Mucosa of rectum (tissue), 2 donors: ENCODE measurements at regions not wholly inside any gene's neighbourhood (a gene's known extent, or its start where the extent isn't known, plus 50 kb on each side); places are given as distances from the start of the nearest gene placed in this dataset.

Experiments
- H3K27ac ChIP-seq, 2 donors: one replicate each; pipeline ENCODE4 v1.7.0; 2013; ENCODE audit warnings: inconsistent platforms in 2 of 2, low read depth in 2 of 2, low read length in 2 of 2
- H3K27me3 ChIP-seq, 2 donors: one replicate each; pipeline ENCODE4 v1.7.0; 2013; ENCODE audit warnings: low read length in 2 of 2; ENCODE audit not compliant: control insufficient read depth in 2 of 2, insufficient read depth in 2 of 2
- H3K36me3 ChIP-seq, 2 donors: one replicate each; pipeline ENCODE4 v1.7.0; 2013; ENCODE audit warnings: low read length in 2 of 2; ENCODE audit not compliant: control insufficient read depth in 2 of 2, insufficient read depth in 2 of 2
- H3K4me1 ChIP-seq, 2 donors: one replicate each; pipeline ENCODE4 v1.7.0; 2013; ENCODE audit warnings: low read length in 2 of 2, mild to moderate bottlenecking in 1 of 2; ENCODE audit not compliant: control insufficient read depth in 2 of 2, insufficient read depth in 2 of 2
- H3K4me3 ChIP-seq, 2 donors: one replicate each; pipeline ENCODE4 v1.7.0; 2013; ENCODE audit warnings: low read length in 2 of 2
- H3K9ac ChIP-seq, 2 donors: one replicate each; pipeline ENCODE4 v1.7.0; 2013; ENCODE audit warnings: low read length in 2 of 2, low read depth in 1 of 2, mild to moderate bottlenecking in 1 of 2
- H3K9me3 ChIP-seq, 2 donors: one replicate each; pipeline ENCODE4 v1.7.0; 2013; ENCODE audit warnings: low read length in 2 of 2; ENCODE audit not compliant: control insufficient read depth in 2 of 2
- donor health status: healthy.
- donor health status: Normal muscosa, but diverticular disease.

DNA sequence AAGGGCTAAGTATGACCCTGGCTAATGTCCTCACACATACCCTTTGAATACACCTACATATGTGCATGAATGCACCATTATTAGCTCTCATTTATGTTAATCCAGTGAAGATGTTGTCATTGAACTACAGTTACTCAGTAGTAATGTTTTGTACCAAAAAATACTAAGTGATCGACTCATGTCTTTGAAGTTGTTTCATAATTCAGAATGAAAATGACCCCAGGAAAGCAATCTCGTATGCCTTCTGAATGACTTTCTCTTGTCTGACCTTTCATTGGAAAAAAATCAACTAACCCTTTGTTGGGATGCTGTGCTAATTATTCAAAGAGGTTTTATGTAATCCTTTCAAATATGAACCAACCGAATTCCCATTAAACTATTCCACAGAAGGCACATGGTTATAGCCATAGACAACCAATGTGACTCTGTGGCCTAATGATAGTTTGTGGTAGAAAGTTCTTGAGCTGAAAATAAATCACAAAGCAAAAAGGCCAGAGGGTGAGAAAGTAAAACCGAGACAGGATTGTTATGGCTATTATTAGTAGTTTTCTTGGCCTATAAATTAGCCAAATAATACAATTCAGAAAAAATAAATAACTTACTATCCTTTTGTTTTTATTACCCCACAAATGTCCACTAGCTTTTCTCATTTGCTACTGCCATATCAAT is 86.8 kb upstream of the STARD13 start:
- H3K36me3 ChIP-seq = no peaks in the 10 kb centered on the region
- H3K9me3 ChIP-seq = no peaks in the 10 kb centered on the region
- H3K27ac ChIP-seq = no peak overlapping the region
- no peaks in the 10 kb centered on the region for H3K27me3 ChIP-seq
- H3K4me3 ChIP-seq = no peak overlapping the region
- no peaks in the 10 kb centered on the region for H3K4me1 ChIP-seq
- H3K9ac ChIP-seq = no peak overlapping the region

DNA sequence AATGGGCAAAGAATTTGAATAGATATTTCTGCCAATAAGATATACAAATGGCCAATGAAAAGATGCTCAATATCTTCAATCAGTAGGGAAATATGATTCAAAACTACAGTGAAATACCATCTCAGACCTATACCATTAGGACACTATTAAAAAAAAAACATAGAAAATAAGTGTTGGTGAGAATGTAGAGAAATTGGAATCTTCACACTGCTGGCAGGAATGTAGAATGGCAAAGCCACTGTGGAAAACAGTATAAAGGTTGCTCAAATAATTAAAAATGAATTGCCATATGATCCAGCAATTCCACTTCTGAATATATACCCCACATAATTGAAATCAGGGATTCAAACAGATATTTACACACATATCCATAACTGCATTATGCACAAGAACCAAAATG is 88.1 kb upstream of the STARD13 start:
- Histone ChIP-seq H3K9me3 (no peaks in the 10 kb centered on the region), H3K27ac (no peak overlapping the region), H3K4me1 (no peaks in the 10 kb centered on the region), H3K27me3 (no peaks in the 10 kb centered on the region), H3K9ac (no peak overlapping the region), H3K36me3 (no peaks in the 10 kb centered on the region), H3K4me3 (no peak overlapping the region)

DNA sequence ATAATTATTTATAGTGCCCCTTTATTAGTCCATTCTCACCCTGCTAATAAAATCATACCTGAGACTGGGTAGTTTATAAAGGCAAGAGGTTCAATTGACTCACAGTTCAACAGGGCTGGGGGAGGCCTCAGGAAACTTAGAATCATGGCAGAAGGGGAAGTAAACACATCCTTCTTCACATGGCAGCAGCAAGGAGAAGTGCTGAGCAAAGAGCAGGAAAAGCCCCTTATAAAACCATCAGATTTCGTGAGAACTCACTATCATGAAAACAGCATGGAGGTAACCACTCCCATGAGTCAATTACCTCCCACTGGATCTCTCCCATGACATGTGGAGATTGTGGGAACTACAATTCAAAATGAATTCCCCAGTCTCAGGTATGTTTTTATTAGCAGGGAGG is 89.9 kb upstream of the STARD13 start:
- no peaks in the 10 kb centered on the region for H3K4me1 ChIP-seq
- H3K9ac ChIP-seq = no peak overlapping the region
- no peaks in the 10 kb centered on the region for H3K27me3 ChIP-seq
- no peaks in the 10 kb centered on the region for H3K9me3 ChIP-seq
- H3K4me3 ChIP-seq = no peak overlapping the region
- no peaks in the 10 kb centered on the region for H3K36me3 ChIP-seq
- no peak overlapping the region for H3K27ac ChIP-seq

DNA sequence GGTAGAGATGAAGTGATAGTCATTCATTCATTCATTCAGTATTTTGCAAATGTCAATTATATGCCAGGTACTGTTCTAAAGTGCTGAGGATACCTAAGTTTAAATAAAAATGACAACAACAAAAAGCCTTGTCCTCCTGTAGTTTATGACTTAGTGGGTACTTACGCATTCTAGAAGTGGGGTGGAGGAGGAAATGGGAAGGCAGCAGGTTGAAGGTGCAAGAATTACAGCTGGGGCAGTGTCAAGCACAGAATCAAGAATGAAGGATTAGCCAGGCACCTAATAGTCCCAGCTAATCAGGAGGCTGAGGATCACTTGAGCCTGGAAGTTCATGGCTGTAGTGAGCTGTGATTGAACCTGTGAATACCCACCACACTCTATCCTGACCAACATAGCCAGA is 90.7 kb upstream of the STARD13 start:
- no peak overlapping the region for H3K9ac ChIP-seq
- H3K9me3 ChIP-seq = no peaks in the 10 kb centered on the region

DNA sequence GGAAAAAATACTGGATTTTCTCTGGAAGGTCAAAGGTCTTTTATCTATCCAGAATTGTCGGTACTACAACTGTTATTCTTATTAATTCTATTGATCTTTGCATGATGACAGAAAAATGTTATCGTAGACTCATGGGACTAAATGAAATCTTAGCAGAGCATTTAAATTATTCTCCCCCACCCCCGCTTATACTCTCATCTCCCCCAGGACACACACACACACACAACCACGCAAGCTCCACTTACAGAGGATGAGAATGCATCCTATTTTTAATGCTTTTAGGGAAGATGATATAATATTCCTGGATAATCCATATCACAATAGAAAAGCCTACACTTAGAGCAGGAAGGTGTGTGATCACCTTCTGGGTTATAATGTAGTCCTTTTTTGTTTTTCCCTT is 91.9 kb upstream of the STARD13 start:
- Histone ChIP-seq H3K4me1 (no peaks in the 10 kb centered on the region), H3K4me3 (no peak overlapping the region), H3K9ac (no peak overlapping the region), H3K36me3 (no peaks in the 10 kb centered on the region), H3K27ac (no peak overlapping the region), H3K9me3 (no peaks in the 10 kb centered on the region), H3K27me3 (no peaks in the 10 kb centered on the region)

More for the DNA sequence above, 90.7 kb upstream of the STARD13 start:
- Histone ChIP-seq H3K36me3 (no peaks in the 10 kb centered on the region), H3K4me1 (no peaks in the 10 kb centered on the region), H3K27me3 (no peaks in the 10 kb centered on the region), H3K27ac (no peak overlapping the region), H3K4me3 (no peak overlapping the region)

DNA sequence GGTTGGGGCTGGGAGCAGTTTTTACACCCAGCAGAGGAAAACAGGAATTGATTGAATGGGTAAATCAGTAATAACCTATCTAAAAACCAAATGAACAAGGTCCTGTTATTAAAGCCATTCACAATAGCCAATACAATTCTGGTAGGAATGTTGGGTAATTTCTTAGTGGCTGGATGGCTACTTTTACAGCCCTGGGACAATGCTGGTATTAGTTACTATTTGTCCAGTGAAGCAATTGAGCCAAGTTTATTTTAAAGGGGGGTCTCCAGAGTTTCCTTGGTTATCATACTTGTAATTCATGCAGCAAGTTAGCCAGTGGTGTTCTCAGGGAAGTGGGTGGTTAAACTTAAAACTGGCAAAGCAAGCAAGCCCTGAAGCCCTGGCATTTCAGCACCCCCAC is 92.3 kb upstream of the STARD13 start:
- Histone ChIP-seq H3K27ac (no peak overlapping the region), H3K9ac (no peak overlapping the region), H3K9me3 (no peaks in the 10 kb centered on the region), H3K4me1 (no peaks in the 10 kb centered on the region), H3K36me3 (no peaks in the 10 kb centered on the region), H3K4me3 (no peak overlapping the region), H3K27me3 (no peaks in the 10 kb centered on the region)

DNA sequence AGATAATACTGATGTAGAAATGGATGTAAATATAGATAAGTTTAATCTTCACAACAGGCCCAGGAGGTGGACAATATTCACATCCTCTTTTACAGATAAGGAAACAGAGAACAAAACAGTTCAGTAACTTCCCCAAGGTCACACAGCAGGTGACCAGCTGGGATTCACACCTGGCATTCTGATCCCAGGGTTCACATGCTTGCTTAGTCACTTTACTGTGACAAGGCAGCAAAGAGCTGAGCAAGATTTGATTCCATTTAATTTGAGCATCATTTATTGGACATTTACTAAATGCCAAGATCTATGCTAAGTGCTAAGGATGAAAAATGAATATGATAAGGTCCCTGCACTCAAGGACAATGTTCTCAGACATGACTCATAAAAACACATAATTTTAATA is 94.1 kb upstream of the STARD13 start:
- Histone ChIP-seq H3K9me3 (no peaks in the 10 kb centered on the region), H3K36me3 (no peaks in the 10 kb centered on the region), H3K27ac (no peak overlapping the region), H3K9ac (no peak overlapping the region), H3K4me1 (no peaks in the 10 kb centered on the region), H3K27me3 (no peaks in the 10 kb centered on the region), H3K4me3 (no peak overlapping the region)

DNA sequence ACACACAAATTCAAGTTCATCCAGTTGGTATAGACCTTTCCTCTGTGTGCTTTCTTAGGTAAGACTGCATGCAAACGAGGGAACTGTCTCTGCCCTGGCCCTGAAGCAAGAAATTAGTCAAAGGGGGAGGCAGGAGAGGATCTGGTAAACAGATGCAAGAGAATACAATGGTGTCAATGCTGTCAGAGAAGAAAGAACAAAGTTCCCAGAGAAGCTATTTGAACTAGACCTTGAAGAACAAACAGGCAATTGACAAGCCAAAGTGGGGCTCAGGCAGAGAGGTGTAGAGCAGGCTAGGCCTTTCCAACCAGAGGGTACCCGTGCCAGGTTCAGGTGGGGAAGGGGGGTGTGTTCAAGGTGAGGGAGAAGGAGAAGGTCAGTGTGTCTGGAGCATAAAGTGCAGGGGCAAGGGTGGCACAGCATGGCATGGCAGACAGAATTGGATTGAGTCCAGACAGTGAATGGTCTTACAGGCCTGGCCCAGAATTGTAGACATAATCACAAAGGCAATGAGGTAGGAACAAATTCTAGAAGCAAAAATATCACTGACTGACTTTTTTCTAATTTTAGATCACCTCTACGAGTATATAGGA is 95.0 kb upstream of the STARD13 start:
- no peak overlapping the region for H3K4me3 ChIP-seq
- no peaks in the 10 kb centered on the region for H3K4me1 ChIP-seq
- no peaks in the 10 kb centered on the region for H3K27me3 ChIP-seq
- no peaks in the 10 kb centered on the region for H3K36me3 ChIP-seq
- H3K9me3 ChIP-seq = no peaks in the 10 kb centered on the region
- H3K9ac ChIP-seq = no peak overlapping the region
- no peak overlapping the region for H3K27ac ChIP-seq

DNA sequence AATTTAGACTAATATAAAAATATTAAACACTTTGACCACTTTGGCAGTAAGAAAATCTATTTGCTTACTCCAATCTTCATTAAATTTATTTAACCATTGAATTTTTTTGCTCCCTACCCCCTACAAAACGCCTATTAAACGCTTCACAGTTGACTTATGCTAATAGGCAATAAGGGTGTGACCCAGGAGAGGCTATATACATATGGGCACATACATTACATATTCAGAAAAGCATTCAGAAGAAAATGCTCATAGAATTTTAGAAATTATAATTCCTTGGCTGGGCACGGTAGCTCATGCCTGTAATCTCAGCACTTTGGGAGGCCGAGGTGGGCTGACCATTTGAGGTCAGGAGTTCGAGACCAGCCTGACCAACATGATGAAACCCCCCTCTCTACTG is 95.6 kb upstream of the STARD13 start:
- Histone ChIP-seq H3K9ac (no peak overlapping the region), H3K27ac (no peak overlapping the region), H3K27me3 (no peaks in the 10 kb centered on the region), H3K4me1 (no peaks in the 10 kb centered on the region), H3K36me3 (no peaks in the 10 kb centered on the region), H3K9me3 (no peaks in the 10 kb centered on the region), H3K4me3 (no peak overlapping the region)

DNA sequence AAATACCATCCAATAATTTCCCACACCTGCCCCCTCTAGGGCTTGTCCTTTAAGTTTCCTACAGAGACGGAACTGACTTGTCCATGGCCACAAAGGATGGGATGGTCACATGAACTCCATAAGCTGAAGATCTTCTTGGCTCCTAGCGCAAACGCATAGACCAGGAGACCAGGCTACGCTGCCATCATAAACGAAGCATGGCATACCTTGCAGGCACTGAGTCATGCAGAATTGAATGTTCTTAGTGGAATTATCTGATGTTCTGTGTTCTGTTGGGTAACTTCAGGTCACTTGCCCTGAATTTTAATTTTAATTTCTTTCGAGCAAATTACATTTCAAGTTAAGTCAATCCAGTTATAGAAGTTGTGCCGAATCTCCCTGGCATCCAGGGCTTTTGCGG is 96.4 kb upstream of the STARD13 start:
- H3K4me1 ChIP-seq = no peaks in the 10 kb centered on the region
- H3K9me3 ChIP-seq = no peaks in the 10 kb centered on the region
- H3K27ac ChIP-seq = no peak overlapping the region
- H3K9ac ChIP-seq = no peak overlapping the region
- H3K27me3 ChIP-seq = no peaks in the 10 kb centered on the region
- no peaks in the 10 kb centered on the region for H3K36me3 ChIP-seq
- no peak overlapping the region for H3K4me3 ChIP-seq
